Hepatocyte (in vitro differentiated cells): ENCODE measurements at regions not wholly inside any gene's neighbourhood (a gene's known extent, or its start where the extent isn't known, plus 50 kb on each side); places are given as distances from the start of the nearest gene placed in this dataset.

Experiments used
- EZH2 ChIP-seq: fragments of 200-600 bp; sonication (generic); IDR thresholded peaks from 2 replicates; pipeline ENCODE4 v1.6.1; 2016; ENCODE audit warnings: antibody characterized with exemption, mild to moderate bottlenecking, borderline replicate concordance
- EZH2phosphoT487 ChIP-seq: fragments of 200-600 bp; sonication (generic); IDR thresholded peaks from one replicate; pipeline ENCODE4 v1.6.1; 2018; ENCODE audit warnings: antibody characterized with exemption, mild to moderate bottlenecking, low read depth, moderate library complexity; ENCODE audit not compliant: unreplicated experiment, severe bottlenecking
- TF ChIP-seq, protein P1 (sequence below): fragments of 200-600 bp; sonication (generic); IDR thresholded peaks from 2 replicates; pipeline ENCODE4 v1.5.1; 2016; ENCODE audit warnings: antibody characterized with exemption, mild to moderate bottlenecking; ENCODE audit not compliant: poor library complexity

DNA sequence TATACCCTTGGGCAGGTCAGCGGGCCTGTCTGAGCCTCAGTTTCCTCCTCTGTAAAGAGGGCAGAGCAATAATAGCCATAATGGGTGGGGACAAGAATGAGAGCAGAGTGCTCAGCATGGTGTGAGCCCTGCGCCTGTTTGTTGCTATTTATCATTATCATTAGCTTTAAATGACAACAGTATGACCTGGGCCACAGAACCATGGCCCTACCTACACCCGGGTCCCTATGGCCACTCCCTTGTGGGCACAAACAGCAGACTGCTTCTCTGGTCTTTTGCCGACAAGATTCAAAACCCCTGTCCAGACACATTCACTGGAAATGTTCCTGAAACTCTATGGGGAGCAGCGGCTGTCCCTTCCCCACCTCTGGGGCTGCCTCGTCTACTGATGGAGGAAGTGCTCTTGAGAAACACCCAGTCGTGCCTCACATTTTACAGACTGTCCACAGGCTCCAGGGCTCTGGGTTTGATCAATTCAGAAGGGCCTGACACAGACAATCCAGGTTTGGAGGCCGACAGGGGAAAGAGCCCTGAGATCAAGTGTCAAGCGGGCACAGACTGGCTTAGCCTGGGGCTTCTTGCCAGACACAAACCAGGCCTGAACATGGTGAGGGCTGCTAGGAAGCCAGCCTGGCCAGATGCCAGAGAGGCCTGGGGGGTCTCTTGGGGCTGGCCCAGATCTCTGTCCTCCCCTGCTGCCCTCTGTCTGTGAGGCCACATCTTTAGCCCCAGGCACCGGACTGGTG lies 112.5 kb upstream of the CD82 start:
- TF ChIP-seq, protein P1, sequence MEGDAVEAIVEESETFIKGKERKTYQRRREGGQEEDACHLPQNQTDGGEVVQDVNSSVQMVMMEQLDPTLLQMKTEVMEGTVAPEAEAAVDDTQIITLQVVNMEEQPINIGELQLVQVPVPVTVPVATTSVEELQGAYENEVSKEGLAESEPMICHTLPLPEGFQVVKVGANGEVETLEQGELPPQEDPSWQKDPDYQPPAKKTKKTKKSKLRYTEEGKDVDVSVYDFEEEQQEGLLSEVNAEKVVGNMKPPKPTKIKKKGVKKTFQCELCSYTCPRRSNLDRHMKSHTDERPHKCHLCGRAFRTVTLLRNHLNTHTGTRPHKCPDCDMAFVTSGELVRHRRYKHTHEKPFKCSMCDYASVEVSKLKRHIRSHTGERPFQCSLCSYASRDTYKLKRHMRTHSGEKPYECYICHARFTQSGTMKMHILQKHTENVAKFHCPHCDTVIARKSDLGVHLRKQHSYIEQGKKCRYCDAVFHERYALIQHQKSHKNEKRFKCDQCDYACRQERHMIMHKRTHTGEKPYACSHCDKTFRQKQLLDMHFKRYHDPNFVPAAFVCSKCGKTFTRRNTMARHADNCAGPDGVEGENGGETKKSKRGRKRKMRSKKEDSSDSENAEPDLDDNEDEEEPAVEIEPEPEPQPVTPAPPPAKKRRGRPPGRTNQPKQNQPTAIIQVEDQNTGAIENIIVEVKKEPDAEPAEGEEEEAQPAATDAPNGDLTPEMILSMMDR = no peak
- no peak for TF ChIP-seq EZH2
- TF ChIP-seq EZH2phosphoT487 = no peak
